Esophagus squamous epithelium (tissue), 5 donors: ENCODE measurements at regions not wholly inside any gene's neighbourhood (a gene's known extent, or its start where the extent isn't known, plus 50 kb on each side); places are given as distances from the start of the nearest gene placed in this dataset.

ENCODE experiments used
- DNase-seq: peaks from one replicate; lab custom pipeline; 2025; lab: John Stamatoyannopoulos, UW
- H3K27ac ChIP-seq, 4 donors: fragments of 200-600 bp; sonication (generic); one replicate each; pipeline ENCODE4 v1.5.1; 2016 to 2019; ENCODE audit warnings: mild to moderate bottlenecking in 1 of 4
- H3K27me3 ChIP-seq, 4 donors: fragments of 200-600 bp; sonication (generic); 1 replicate in 3 of 4; 2 replicates in 1 of 4; pipeline versions ENCODE4 v1.5.1 to v1.6.0; 2017 to 2021; ENCODE audit warnings: antibody characterized with exemption in 1 of 4
- H3K36me3 ChIP-seq, 3 donors: fragments of 200-600 bp; sonication (generic); one replicate each; pipeline ENCODE4 v1.5.1; 2016 to 2019
- H3K4me1 ChIP-seq, 3 donors: fragments of 200-600 bp; sonication (generic); one replicate each; pipeline ENCODE4 v1.5.1; 2017 to 2019
- H3K4me3 ChIP-seq, 4 donors: fragments of 200-600 bp; sonication (generic); 1 replicate in 3 of 4; 2 replicates in 1 of 4; pipeline ENCODE4 v1.5.1; 2016 to 2019; ENCODE audit warnings: mild to moderate bottlenecking in 2 of 4, moderate library complexity in 1 of 4
- H3K9me3 ChIP-seq, 3 donors: fragments of 200-600 bp; sonication (generic); one replicate each; pipeline ENCODE4 v1.5.1; 2016 to 2019
- POLR2A ChIP-seq, 4 donors: fragments of 450-650 bp; IDR thresholded peaks; one replicate each; pipeline ENCODE4 v1.6.1; 2017; ENCODE audit warnings: antibody characterized with exemption in 4 of 4, mild to moderate bottlenecking in 4 of 4, moderate library complexity in 3 of 4
- WGBS, 2 donors: methylation state at CpG; one replicate each; pipeline ENCODE4 v1.1.5; 2018; 5-methylcytosine and 5-hydroxymethylcytosine counted together
- intact Hi-C: fragments of 100-400 bp; cut with DNase I; formaldehyde crosslinking; loops from one replicate; pipeline ENCODE4 v1.15.0; 2022
- TF ChIP-seq, protein P1 (sequence below), 6 experiments: fragments of 450-650 bp in 4 of 6; fragments of 200-600 bp in 2 of 6; sonication (generic) in 2 of 6; IDR thresholded peaks; one replicate each; pipeline ENCODE4 v1.5.1; 2016 to 2019; ENCODE audit warnings: antibody characterized with exemption in 6 of 6, mild to moderate bottlenecking in 4 of 6, moderate library complexity in 4 of 6
- donor health status: DM: yes; HTN: yes; CAD: no.

DNA sequence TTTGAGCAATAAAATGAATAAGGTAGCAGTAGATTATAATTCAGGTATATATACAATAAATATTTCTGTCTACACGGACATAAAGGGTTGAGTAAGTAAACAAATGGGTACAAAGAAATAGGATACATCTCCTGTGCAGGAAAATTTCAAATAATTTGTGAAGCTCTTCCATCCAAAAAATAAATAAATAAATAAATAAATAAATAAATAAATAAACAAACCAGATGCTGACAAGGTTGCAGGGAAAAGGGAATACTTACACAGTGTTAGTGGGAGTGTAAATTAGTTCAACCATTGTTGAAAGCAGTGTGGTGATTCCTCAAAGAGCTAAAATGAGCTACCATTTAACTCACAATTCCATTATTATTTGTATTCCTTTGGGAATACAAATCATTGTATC lies 227.3 kb upstream of the CDH18 start:
- H3K4me1 ChIP-seq = no peaks in the 10 kb centered on the region
- TF ChIP-seq, protein P1, sequence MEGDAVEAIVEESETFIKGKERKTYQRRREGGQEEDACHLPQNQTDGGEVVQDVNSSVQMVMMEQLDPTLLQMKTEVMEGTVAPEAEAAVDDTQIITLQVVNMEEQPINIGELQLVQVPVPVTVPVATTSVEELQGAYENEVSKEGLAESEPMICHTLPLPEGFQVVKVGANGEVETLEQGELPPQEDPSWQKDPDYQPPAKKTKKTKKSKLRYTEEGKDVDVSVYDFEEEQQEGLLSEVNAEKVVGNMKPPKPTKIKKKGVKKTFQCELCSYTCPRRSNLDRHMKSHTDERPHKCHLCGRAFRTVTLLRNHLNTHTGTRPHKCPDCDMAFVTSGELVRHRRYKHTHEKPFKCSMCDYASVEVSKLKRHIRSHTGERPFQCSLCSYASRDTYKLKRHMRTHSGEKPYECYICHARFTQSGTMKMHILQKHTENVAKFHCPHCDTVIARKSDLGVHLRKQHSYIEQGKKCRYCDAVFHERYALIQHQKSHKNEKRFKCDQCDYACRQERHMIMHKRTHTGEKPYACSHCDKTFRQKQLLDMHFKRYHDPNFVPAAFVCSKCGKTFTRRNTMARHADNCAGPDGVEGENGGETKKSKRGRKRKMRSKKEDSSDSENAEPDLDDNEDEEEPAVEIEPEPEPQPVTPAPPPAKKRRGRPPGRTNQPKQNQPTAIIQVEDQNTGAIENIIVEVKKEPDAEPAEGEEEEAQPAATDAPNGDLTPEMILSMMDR (IDR thresholded peaks at IDR 0.05) = no peak
- TF ChIP-seq POLR2A (IDR thresholded peaks at IDR 0.05) = no peak
- no peaks in the 10 kb centered on the region for H3K9me3 ChIP-seq
- no peak overlapping the region for H3K4me3 ChIP-seq
- 45 to 67% methylated on average over 1 of the region's 1 CpG for WGBS, 2 donors
- H3K36me3 ChIP-seq = no peaks in the 10 kb centered on the region
- no peak for DNase-seq
- no peak overlapping the region for H3K27ac ChIP-seq
- H3K27me3 ChIP-seq = no peaks in the 10 kb centered on the region
- intact Hi-C loops = no loop called here

DNA sequence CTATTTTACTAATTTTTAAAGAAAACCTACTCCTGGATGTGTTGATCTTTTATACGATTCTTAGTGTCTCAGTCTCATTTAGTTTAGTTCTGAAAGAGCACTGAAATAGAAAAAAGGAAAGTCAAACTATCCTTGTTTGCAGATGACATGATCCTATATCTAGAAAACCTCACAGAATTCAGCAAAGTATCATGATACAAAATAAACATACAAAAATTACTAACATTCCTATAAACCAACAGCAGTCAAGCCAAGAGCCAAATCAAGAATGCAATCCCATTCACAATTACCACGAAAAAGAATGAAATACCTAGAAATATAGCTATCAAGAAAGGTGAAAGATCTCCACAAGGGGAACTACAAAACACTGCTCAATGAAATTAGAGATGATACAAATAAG lies 225.8 kb upstream of the CDH18 start:
- Histone ChIP-seq H3K4me1 (no peaks in the 10 kb centered on the region), H3K27me3 (no peaks in the 10 kb centered on the region), H3K4me3 (no peak overlapping the region), H3K27ac (no peak overlapping the region), H3K36me3 (no peaks in the 10 kb centered on the region), H3K9me3 (no peaks in the 10 kb centered on the region)
- 58 to 77% methylated on average over 2 of the region's 2 CpGs for WGBS, 2 donors
- DNase-seq = no peak
- no peak for TF ChIP-seq POLR2A (IDR thresholded peaks at IDR 0.05)
- TF ChIP-seq, protein P1 (IDR thresholded peaks at IDR 0.05) = no peak
- intact Hi-C loops = no loop called here

DNA sequence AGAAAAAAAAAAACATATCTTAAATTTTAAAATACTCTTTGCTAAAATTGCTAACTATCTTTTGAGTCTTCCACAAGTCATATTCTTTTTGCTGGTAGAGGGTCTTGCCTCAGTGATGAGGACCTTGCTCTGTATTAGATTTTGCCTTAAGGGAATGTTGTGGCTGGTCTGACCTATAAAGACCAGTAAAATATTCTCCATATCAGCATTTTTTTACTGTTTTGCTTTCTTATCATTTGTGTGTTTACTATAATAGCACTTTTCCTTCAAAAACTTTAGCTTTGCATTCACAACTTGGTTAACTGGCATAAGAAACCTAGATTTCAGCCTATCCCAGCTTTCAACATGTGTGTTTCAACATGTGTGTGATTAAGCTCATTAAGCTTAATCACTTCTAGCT lies 224.7 kb upstream of the CDH18 start:
- H3K36me3 ChIP-seq = no peaks in the 10 kb centered on the region
- DNase-seq = no peak
- H3K4me3 ChIP-seq = no peak overlapping the region
- no peaks in the 10 kb centered on the region for H3K9me3 ChIP-seq
- TF ChIP-seq, protein P1 (IDR thresholded peaks at IDR 0.05) = no peak
- TF ChIP-seq POLR2A (IDR thresholded peaks at IDR 0.05) = no peak
- intact Hi-C loops = no loop called here
- H3K27ac ChIP-seq = no peak overlapping the region
- H3K27me3 ChIP-seq = no peaks in the 10 kb centered on the region
- H3K4me1 ChIP-seq = no peaks in the 10 kb centered on the region

DNA sequence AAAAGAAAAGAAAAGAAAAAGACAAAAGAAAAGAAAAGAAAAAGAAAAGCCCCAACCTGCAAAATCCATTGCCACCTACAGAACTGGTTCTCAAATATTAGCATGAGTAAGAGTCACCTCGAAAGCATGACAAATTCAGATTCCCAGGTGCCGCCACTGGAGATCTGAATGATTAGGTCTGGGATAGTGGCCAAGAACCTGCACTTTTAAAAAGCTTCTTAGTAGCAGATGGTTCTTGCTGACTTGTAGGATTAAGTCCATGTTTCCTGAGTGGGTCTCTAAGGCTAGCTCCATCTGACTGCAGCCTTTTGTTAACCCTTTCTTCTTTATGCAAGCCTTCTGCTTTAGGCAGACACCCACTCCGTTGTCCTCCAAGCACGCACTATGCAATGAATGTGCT lies 178.5 kb upstream of the CDH18 start:
- TF ChIP-seq, protein P1 (IDR thresholded peaks at IDR 0.05) = no peak
- no peak for TF ChIP-seq POLR2A (IDR thresholded peaks at IDR 0.05)
- WGBS, 2 donors = 60 to 86% methylated on average over 4 of the region's 4 CpGs
- H3K27me3 ChIP-seq = no peaks in the 10 kb centered on the region
- no peaks in the 10 kb centered on the region for H3K4me1 ChIP-seq
- no peaks in the 10 kb centered on the region for H3K36me3 ChIP-seq
- no peaks in the 10 kb centered on the region for H3K9me3 ChIP-seq
- H3K27ac ChIP-seq = no peak overlapping the region
- no peak overlapping the region for H3K4me3 ChIP-seq
- intact Hi-C loops = no loop called here
- no peak for DNase-seq

DNA sequence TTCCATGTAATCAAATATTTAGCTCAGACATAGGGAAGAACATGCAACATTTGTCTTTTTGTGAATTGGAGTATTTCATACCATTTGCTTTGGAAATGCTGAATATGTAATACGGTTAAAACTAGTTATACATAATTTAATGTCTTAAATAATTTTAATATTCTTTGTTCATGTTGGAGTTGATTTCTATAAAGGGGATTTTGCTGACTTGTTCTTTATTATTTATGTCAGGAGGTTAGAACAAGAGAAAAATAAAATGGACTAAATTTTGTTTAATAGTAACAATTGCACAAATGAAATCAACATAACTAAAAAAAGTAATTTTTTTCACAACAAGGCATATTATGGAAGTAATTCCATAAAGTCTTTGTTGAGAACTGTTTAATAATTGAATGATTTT lies 170.0 kb upstream of the CDH18 start:
- no peak for DNase-seq
- Histone ChIP-seq H3K4me1 (no peaks in the 10 kb centered on the region), H3K9me3 (no peaks in the 10 kb centered on the region), H3K27me3 (no peaks in the 10 kb centered on the region), H3K4me3 (no peak overlapping the region), H3K36me3 (no peaks in the 10 kb centered on the region), H3K27ac (no peak overlapping the region)
- WGBS, 2 donors = 26 to 31% methylated on average over 1 of the region's 1 CpG
- intact Hi-C loops = no loop called here
- TF ChIP-seq POLR2A (IDR thresholded peaks at IDR 0.05) = no peak
- TF ChIP-seq, protein P1 (IDR thresholded peaks at IDR 0.05) = no peak
